ENCODE measurements at regions not wholly inside any gene's neighbourhood (a gene's known extent, or its start where the extent isn't known, plus 50 kb on each side); places are given as distances from the start of the nearest gene placed in this dataset.

DNA sequence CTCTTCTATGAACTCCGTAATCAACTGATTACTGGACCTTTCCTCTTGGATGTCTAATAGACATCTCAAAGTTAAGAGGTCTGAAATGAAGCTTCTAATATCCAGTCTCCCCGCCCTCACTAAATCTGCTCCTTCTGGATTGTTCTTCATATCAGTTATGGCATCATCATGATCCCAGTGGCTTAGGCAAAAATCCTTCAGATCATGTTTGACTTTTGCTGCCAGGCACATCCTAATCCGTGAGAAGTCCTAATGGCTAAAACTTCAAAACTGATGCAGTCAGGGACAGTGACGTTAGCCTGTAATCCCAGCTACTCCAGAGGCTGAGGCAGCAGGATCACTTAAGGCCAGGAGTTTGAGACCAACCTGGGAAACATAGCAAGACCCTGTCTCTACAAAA lies 55.1 kb upstream of the GUCY1A1 start:
- no peaks in the 10 kb centered on the region for H3K36me3 Mint-ChIP-seq (ENCODE audit: insufficient read depth in 1 of 3, low read depth in 3 of 3)
- Histone ChIP-seq H3K23ac (ENCODE audit: insufficient read length, low read depth, low read length) (no peak overlapping the region), H3K23me2 (ENCODE audit: insufficient read length, low read depth, low read length, poor library complexity, severe bottlenecking) (no peaks in the 10 kb centered on the region), H2AK5ac (ENCODE audit: insufficient read length, low read length) (no peak overlapping the region), H2BK20ac (ENCODE audit: low read depth, low read length, poor library complexity, severe bottlenecking) (no peak overlapping the region), H3K14ac (ENCODE audit: insufficient read depth, low read length) (no peak overlapping the region), H3K4ac (ENCODE audit: low read depth, low read length) (no peak overlapping the region), H3K9me3 (ENCODE audit: control insufficient read depth, low read depth, low read length) (no peaks in the 10 kb centered on the region), H3K79me2 (ENCODE audit: insufficient read depth, low read length) (no peaks in the 10 kb centered on the region), H2BK15ac (ENCODE audit: low read depth, low read length) (no peak overlapping the region), H3K4me2 (ENCODE audit: insufficient read depth, insufficient read length, low read length) (no peak overlapping the region), H2BK12ac (ENCODE audit: insufficient read length, low read depth, low read length) (no peak overlapping the region), H3T11ph (ENCODE audit: low read length) (no peak overlapping the region), H4K20me1 (ENCODE audit: control insufficient read depth, insufficient read depth, insufficient read length) (no peaks in the 10 kb centered on the region), H4K5ac (ENCODE audit: insufficient read length, low read depth, low read length) (no peak overlapping the region), H3K27ac (ENCODE audit: insufficient read length, low read depth, low read length) (no peak overlapping the region), H4K8ac (replicated peaks; ENCODE audit: insufficient read length, low read depth, low read length) (no peak overlapping the region), H3K56ac (ENCODE audit: insufficient read length, low read depth, low read length) (no peak overlapping the region), H2AFZ (ENCODE audit: low read length) (no peak overlapping the region), H3K18ac (ENCODE audit: insufficient read length, low read depth, low read length) (no peak overlapping the region), H2BK5ac (ENCODE audit: insufficient read length, low read length) (no peak overlapping the region), H3K4me1 (ENCODE audit: insufficient read depth, low read length) (no peaks in the 10 kb centered on the region), H4K91ac (ENCODE audit: insufficient read length, low read depth, low read length) (no peak overlapping the region), H2BK120ac (ENCODE audit: low read depth, low read length, poor library complexity, severe bottlenecking) (no peak overlapping the region), H3K79me1 (ENCODE audit: insufficient read depth, low read depth, low read length, poor library complexity, severe bottlenecking) (no peaks in the 10 kb centered on the region), H3K27me3 (ENCODE audit: insufficient read depth, low read length) (no peaks in the 10 kb centered on the region), H3K9ac (ENCODE audit: extremely low read depth, insufficient read length, low read length) (no peak overlapping the region)
- H3K4me3 Mint-ChIP-seq = no peak overlapping the region
- no peaks in the 10 kb centered on the region; a peak in 1 of 5 replicates for H3K9me3 Mint-ChIP-seq
- no CpG with 5 or more reads among the region's 4 CpGs for WGBS (ENCODE audit: extremely low coverage, insufficient read length, low lambda C conversion rate)
- TF ChIP-seq, protein P1, sequence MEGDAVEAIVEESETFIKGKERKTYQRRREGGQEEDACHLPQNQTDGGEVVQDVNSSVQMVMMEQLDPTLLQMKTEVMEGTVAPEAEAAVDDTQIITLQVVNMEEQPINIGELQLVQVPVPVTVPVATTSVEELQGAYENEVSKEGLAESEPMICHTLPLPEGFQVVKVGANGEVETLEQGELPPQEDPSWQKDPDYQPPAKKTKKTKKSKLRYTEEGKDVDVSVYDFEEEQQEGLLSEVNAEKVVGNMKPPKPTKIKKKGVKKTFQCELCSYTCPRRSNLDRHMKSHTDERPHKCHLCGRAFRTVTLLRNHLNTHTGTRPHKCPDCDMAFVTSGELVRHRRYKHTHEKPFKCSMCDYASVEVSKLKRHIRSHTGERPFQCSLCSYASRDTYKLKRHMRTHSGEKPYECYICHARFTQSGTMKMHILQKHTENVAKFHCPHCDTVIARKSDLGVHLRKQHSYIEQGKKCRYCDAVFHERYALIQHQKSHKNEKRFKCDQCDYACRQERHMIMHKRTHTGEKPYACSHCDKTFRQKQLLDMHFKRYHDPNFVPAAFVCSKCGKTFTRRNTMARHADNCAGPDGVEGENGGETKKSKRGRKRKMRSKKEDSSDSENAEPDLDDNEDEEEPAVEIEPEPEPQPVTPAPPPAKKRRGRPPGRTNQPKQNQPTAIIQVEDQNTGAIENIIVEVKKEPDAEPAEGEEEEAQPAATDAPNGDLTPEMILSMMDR (conservative IDR thresholded peaks at IDR 0.05) = no peak
- H3K4me1 Mint-ChIP-seq = no peaks in the 10 kb centered on the region
- H3K27ac Mint-ChIP-seq = no peak overlapping the region
- H3K27me3 Mint-ChIP-seq (ENCODE audit: low read depth) = peaks cover 5% of the 10 kb centered on the region
- no peak for DNase-seq

Measured in H9 (cell line).